GM10248 (cell line): ENCODE measurements at regions not wholly inside any gene's neighbourhood (a gene's known extent, or its start where the extent isn't known, plus 50 kb on each side); places are given as distances from the start of the nearest gene placed in this dataset.

ENCODE experiments used
- CTCF ChIA-PET: fragments of 300-600 bp; sonication (Branson Sonifier 250); formaldehyde crosslinking; extraction: SDS; loops from one replicate; lab custom pipeline; 2021; ENCODE audit warnings: antibody characterized with exemption; lab: Yijun Ruan, JAX
- POLR2A ChIA-PET: fragments of 350-650 bp; sonication (Branson Sonifier 250); formaldehyde crosslinking; extraction: SDS; loops from one replicate; lab custom pipeline; 2020; ENCODE audit warnings: antibody characterized with exemption; lab: Yijun Ruan, JAX
- DNase-seq: peaks from one replicate; pipeline ENCODE4 v3.0.0; 2012; ENCODE audit errors: extremely low spot score
- TF ChIP-seq, protein P1 (sequence below): IDR thresholded peaks from 2 replicates; pipeline ENCODE4 v1.5.1; 2012; ENCODE audit warnings: mild to moderate bottlenecking, low read depth; ENCODE audit errors: extremely low read depth, missing control alignments, control extremely low read depth

GRCh38 chrX:65921363-65921762, 118.5 kb downstream of the VSIG4 start:
- POLR2A ChIA-PET, result no interaction called here
- TF ChIP-seq, protein P1, sequence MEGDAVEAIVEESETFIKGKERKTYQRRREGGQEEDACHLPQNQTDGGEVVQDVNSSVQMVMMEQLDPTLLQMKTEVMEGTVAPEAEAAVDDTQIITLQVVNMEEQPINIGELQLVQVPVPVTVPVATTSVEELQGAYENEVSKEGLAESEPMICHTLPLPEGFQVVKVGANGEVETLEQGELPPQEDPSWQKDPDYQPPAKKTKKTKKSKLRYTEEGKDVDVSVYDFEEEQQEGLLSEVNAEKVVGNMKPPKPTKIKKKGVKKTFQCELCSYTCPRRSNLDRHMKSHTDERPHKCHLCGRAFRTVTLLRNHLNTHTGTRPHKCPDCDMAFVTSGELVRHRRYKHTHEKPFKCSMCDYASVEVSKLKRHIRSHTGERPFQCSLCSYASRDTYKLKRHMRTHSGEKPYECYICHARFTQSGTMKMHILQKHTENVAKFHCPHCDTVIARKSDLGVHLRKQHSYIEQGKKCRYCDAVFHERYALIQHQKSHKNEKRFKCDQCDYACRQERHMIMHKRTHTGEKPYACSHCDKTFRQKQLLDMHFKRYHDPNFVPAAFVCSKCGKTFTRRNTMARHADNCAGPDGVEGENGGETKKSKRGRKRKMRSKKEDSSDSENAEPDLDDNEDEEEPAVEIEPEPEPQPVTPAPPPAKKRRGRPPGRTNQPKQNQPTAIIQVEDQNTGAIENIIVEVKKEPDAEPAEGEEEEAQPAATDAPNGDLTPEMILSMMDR, result no peak
- no peak for DNase-seq
- CTCF ChIA-PET, result no interaction called here

- no peak for DNase-seq
- TF ChIP-seq, protein P1, result no peak
- CTCF ChIA-PET, result no interaction called here
- POLR2A ChIA-PET, result no interaction called here
Observed at GRCh38 chrX:65920620-65921019, 119.3 kb downstream of the VSIG4 start.

- CTCF ChIA-PET, result no interaction called here
- POLR2A ChIA-PET, result no interaction called here
- DNase-seq, result no peak
- TF ChIP-seq, protein P1, result no peak
Observed at GRCh38 chrX:65910899-65911298, 129.0 kb downstream of the VSIG4 start.

DNA sequence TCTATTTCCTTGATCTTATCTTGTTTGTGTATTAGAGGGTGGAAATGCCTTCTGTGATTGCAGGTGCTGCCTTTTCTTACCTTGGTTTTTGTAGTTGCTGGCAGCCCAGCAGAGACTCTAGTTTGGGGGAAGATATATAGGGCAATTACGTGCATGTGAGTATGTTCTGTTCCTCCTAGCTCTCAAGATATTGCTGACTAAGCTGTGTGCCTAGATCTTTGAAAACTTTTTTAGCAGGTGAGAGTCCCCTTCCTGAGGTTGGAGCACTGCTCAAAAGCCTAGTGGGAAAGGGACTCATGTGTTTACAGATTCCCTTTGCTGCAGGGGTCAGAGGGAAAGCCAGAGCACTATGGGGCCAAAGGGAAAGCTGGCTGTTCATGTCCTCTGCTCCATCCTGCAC, 136.1 kb downstream of the VSIG4 start:
- TF ChIP-seq, protein P1, result no peak
- ChIA-PET POLR2A (no interaction called here), CTCF (no interaction called here)
- no peak for DNase-seq

- ChIA-PET POLR2A (no interaction called here), CTCF (no interaction called here)
- no peak for DNase-seq
- TF ChIP-seq, protein P1, result no peak
Observed at GRCh38 chrX:65902011-65902410, 137.9 kb downstream of the VSIG4 start.

GRCh38 chrX:65900850-65901844, 138.7 kb downstream of the VSIG4 start:
- CTCF ChIA-PET, result no interaction called here
- DNase-seq, result no peak
- POLR2A ChIA-PET, result no interaction called here
- TF ChIP-seq, protein P1, result no peak
